GM18873 (cell line): ENCODE measurements at regions not wholly inside any gene's neighbourhood (a gene's known extent, or its start where the extent isn't known, plus 50 kb on each side); places are given as distances from the start of the nearest gene placed in this dataset.
"Not testable (repeated sequence)": the region's sequence is repeated elsewhere in the genome, so short reads cannot be mapped to it uniquely, and the experiment has no call there.

Source experiments
- ATAC-seq: cut with Tn5 transposase; IDR thresholded peaks from one replicate; pipeline ENCODE4 v1.9.1; 2021; ENCODE audit warnings: mild to moderate bottlenecking, moderate library complexity, moderate number of reproducible peaks; ENCODE audit not compliant: unreplicated experiment, low FRiP score

GRCh38 chr1:157301477-157302198 is 163.4 kb upstream of the ETV3 start:
- ATAC-seq: no peak

DNA sequence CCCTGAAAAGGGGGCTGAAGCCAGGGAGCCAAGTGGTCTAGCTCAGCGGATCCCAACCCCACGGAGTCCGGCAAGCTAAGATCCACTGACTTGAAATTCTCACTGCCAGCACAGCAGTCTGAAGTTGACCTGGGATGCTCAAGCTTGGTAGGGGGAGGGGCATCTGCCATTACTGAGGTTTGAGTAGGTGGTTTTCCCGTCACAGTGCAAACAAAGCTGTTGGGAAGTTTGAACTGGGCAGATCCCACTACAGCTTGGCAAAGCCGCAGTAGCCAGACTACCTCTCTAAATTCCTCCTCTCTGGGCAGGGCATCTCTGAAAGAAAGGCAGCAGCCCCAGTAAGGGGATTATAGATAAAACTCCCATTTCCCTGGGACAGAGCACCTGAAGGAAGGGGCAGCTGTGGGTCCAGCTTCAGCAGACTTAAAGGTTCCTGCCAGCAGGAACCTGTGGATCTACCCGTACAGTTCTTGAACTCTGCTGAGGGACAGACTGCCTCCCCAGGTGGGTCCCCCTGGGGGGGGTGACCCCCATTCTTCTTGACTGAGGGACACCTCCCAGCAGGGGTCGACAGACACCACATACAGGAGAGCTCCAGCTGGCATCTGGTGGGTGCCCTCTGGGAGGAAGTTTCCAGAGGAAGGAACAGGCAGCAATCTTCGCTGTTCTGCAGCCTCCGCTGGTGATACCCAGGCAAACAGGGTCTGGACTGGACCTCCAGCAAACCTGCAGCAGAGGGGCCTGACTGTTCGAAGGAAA is 156.4 kb upstream of the ETV3 start:
- not testable (repeated sequence) for ATAC-seq

DNA sequence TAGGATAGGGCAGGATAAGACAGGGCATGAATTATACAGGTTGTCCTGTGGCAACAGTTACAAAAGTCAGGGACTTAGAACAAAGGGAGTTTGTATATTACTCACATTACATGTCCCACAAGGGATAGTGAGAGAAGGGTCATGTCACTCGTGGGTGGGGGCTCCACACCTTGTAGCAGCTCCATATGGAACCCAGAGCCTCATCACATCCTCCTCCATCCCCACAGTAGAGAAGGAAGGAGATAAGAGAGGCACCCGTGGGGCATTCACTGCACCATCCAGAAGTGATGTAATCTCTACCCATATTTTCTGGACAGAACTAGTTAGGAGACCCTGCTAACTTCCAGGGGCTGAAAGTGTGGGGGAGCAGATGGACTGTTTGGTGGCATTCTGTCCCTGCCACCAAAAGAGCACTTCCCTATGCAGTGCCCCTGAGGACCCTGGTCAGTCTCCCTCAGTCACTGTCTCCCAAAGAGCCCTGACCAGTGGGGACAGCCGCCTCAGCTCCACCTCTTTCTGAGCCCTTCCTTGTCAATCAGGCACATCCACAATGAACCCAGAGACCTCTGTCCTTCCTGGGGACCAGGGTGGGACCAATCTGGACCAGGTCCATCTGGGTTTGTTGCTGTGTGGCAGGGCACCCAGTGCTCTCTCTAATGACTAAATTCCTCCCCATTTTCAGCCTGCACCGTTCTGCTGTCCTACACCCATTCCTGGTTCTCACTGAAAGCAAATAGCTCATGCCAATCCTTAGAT is 154.8 kb upstream of the ETV3 start:
- ATAC-seq: no peak

DNA sequence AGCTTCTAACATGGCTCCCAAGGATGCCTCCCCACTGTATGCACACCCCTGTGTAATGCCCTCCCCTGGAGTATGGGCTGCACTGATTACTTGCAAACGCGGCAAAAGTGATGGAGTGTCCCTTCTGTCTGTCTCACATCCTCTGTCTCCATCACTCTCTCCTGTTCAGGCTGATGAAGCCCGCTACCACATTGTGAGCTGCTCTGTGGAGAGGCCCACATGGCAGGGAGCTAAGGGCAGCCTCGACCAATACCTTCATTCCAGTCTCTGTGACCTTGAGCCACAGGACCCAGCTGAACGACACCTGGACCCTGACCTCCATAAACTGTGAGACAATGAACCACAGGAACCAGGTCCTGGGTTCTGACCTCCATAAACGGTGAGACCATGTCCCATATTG is 154.1 kb upstream of the ETV3 start:
- ATAC-seq: no peak

- ATAC-seq: no peak
Measured at GRCh38 chr1:157291083-157291482, 152.9 kb upstream of the ETV3 start.

GRCh38 chr1:157289424-157290105 is 151.4 kb upstream of the ETV3 start:
- ATAC-seq: no peak

- ATAC-seq: no peak
Measured at GRCh38 chr1:157288996-157289395, 150.8 kb upstream of the ETV3 start.

GRCh38 chr1:157288492-157288891 is 150.3 kb upstream of the ETV3 start:
- no peak for ATAC-seq

GRCh38 chr1:157288006-157288405 is 149.8 kb upstream of the ETV3 start:
- ATAC-seq: no peak

GRCh38 chr1:157287462-157287861 is 149.3 kb upstream of the ETV3 start:
- ATAC-seq: no peak

- ATAC-seq: no peak
Measured at GRCh38 chr1:157286646-157287420, 148.6 kb upstream of the ETV3 start.

DNA sequence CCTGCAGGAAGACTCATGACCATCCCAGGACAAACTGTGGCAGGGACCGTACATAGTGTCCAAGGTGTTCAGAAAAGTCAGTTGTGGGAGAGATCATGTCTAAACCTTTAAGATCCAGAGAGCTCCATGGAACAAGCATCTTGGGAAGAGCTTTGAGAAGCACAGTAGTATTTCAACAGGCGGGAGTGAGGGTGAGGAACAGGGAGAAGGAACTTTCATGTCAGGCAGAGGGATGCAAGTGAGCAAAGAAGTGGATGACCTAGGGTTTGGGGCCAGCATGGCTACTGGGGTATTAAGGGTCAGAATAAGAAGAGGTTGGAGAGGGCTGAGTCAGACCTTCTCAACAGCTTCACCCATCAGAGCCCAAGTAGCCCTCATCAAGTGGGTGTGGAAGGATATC is 147.9 kb upstream of the ETV3 start:
- ATAC-seq: no peak

- ATAC-seq: no peak
Measured at GRCh38 chr1:157284451-157284850, 146.3 kb upstream of the ETV3 start.

DNA sequence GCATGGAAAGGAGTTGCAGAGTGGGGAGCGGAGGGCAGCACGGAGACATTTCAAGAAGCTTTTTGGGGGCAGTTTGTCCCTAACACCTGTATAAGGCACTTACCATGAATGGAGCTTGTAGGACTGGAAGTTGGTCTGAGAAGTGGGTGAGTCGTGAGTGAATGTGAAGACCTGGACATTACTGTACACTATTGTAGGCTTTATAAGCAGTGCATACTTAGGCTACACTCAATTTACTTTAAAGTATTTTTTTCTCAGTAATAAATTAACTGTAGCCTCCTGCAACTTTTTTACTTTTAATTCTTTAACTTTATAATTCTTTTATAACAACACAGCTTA is 141.6 kb upstream of the ETV3 start:
- no peak for ATAC-seq

DNA sequence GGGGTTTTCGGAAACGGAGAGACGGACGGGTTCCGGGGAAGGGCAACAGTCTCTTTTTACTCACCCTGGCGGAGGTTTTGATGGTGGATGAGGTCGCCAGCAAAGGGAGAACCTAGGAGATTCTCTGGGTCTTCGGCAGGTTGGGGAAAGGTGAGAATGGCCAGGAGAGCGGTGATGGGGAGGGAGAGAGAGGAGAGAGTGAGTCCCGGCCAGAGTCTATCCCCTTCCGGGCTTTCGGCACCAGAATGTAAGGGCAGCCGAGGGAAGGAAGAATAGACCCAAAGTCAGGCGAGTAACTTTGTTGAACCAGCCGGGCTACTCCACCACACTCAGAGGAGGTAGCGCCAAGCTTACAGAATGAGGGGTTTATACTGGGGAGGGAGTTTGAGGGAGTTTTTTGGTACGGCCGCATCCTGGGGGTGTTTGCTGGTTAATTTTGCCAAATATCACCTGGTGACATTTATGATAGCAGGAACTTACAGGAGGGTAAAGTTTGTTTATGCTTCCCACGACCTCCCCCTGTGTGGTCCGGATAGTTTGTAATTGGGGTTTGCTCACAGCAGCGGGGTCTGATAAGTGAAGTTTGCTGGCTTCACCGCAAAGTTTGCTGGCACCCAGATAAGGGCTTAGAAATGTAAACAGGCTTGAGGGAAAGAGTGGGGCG is 141.1 kb upstream of the ETV3 start:
- no peak for ATAC-seq

GRCh38 chr1:157278383-157279137 is 140.4 kb upstream of the ETV3 start:
- no peak for ATAC-seq

DNA sequence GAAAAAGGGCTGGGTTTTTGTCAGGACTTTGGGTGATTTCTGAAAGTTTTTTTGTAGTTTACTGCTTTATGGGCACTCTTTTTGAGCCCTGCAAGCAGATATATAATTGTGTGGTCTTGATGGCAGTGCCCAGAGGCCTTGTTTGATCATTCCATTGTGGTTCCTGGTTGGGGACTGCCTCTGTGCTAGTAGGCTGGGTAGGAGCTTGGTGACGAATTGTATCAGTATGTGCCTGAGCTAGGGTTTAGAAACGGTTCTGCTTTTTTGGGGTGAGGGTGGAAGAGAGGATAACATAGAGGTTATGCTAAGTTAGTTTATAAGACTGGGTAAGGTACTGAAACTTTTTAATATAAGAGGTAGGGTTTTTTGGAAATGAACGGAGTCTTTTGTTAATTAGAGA is 139.7 kb upstream of the ETV3 start:
- no peak for ATAC-seq

GRCh38 chr1:157277281-157277680 is 139.1 kb upstream of the ETV3 start:
- ATAC-seq: no peak
